HepG2 (cell line): ENCODE measurements at regions not wholly inside any gene's neighbourhood (a gene's known extent, or its start where the extent isn't known, plus 50 kb on each side); places are given as distances from the start of the nearest gene placed in this dataset.
"Not testable (repeated sequence)": the region's sequence is repeated elsewhere in the genome, so short reads cannot be mapped to it uniquely, and the experiment has no call there.

Experiments
- ATAC-seq: fragments of 200-7000 bp; cut with Tn5 transposase; 3 replicates; pipeline ENCODE4 v1.9.1; 2020; ENCODE audit warnings: mild to moderate bottlenecking, moderate library complexity
- BruUV-seq: library from RNA; stranded (reverse); fragments of 400-500 nt; replicated peaks from 2 replicates; lab custom pipeline; 2021; lab: Mats Ljungman, UMichigan
- CTCF ChIA-PET: fragments of 300-600 bp; formaldehyde crosslinking; extraction: SDS; loops from one replicate; lab custom pipeline; 2021; ENCODE audit warnings: low total read pairs, inconsistent platforms, low intra/inter-chr PET ratio; lab: Yijun Ruan, JAX
- POLR2A ChIA-PET: fragments of 350-600 bp; sonication (Branson Sonifier 250); formaldehyde crosslinking; loops from one replicate; lab custom pipeline; 2020; ENCODE audit warnings: antibody characterized with exemption, inconsistent platforms; lab: Yijun Ruan, JAX
- DNase-seq: peaks from one replicate; pipeline ENCODE4 v3.0.0-alpha.2; 2015; ENCODE audit warnings: low spot score
- FAIRE-seq: peaks from 3 replicates; lab custom pipeline; 2011; peaks lifted over from hg19 to GRCh38; lab: Jason Lieb, UNC
- H2AFZ ChIP-seq: one replicate; pipeline ENCODE4 v1.6.1; 2011; ENCODE audit warnings: low read length, inconsistent platforms
- H3K27ac ChIP-seq: fragments of 300-600 bp; 3 replicates; pipeline ENCODE4 v1.8.0; 2011; ENCODE audit warnings: mixed run types, mild to moderate bottlenecking, mixed read lengths, low read length, inconsistent platforms; ENCODE audit not compliant: insufficient read depth; ENCODE audit errors: extremely low read length
- H3K27me3 ChIP-seq, 2 experiments: fragments of 200-600 bp in 1 of 2; 2 replicates in 1 of 2; 3 replicates in 1 of 2; pipeline versions ENCODE4 v1.6.0 to v1.8.0; 2011; ENCODE audit warnings: low read length in 2 of 2, mild to moderate bottlenecking in 2 of 2, moderate library complexity in 2 of 2, inconsistent platforms in 1 of 2; ENCODE audit not compliant: insufficient read depth in 2 of 2, control insufficient read depth in 1 of 2
- H3K36me3 ChIP-seq, 2 experiments: fragments of 200-600 bp in 1 of 2; replicated peaks in 1 of 2; 2 replicates in 1 of 2; 3 replicates in 1 of 2; pipeline versions ENCODE4 v1.5.1 to v1.8.0; 2011; ENCODE audit warnings: low read length in 2 of 2, inconsistent platforms in 1 of 2; ENCODE audit not compliant: insufficient read depth in 2 of 2, control insufficient read depth in 1 of 2
- H3K4me1 ChIP-seq: 2 replicates; pipeline ENCODE4 v1.5.1; 2012; ENCODE audit warnings: low read length, inconsistent platforms; ENCODE audit not compliant: insufficient read depth
- H3K4me2 ChIP-seq: 2 replicates; pipeline ENCODE4 v1.6.0; 2011; ENCODE audit warnings: low read depth, low read length, inconsistent platforms
- H3K4me3 ChIP-seq, 3 experiments: fragments of 200-600 bp in 1 of 3; sonication (generic), shearing (Covaris generic) in 1 of 3; replicated peaks in 1 of 3; 2 replicates each; pipeline ENCODE4 v1.5.1; 2011 to 2016; ENCODE audit warnings: low read length in 3 of 3, inconsistent platforms in 2 of 3, low read depth in 2 of 3, mild to moderate bottlenecking in 2 of 3, control low read depth in 1 of 3, mixed read lengths in 1 of 3; ENCODE audit not compliant: insufficient read depth in 1 of 3
- H3K79me2 ChIP-seq: one replicate; pipeline ENCODE4 v1.6.1; 2011; ENCODE audit warnings: low read length, inconsistent platforms; ENCODE audit not compliant: insufficient read depth
- H3K9ac ChIP-seq: 2 replicates; pipeline ENCODE4 v1.6.0; 2011; ENCODE audit warnings: mild to moderate bottlenecking, low read depth, low read length, inconsistent platforms; ENCODE audit not compliant: insufficient read depth
- H3K9me3 ChIP-seq: 2 replicates; pipeline ENCODE4 v1.5.1; 2012; ENCODE audit warnings: mild to moderate bottlenecking, low read length
- H4K20me1 ChIP-seq: 2 replicates; pipeline ENCODE4 v1.6.0; 2011; ENCODE audit warnings: inconsistent platforms, mild to moderate bottlenecking, low read length, moderate library complexity; ENCODE audit not compliant: insufficient read depth
- PRDM15 ChIP-seq: sonication (generic); formaldehyde crosslinking; IDR thresholded peaks from 2 replicates; pipeline ENCODE4 v1.4.0; 2020; ENCODE audit warnings: missing genetic modification reagents
- RARA ChIP-seq: IDR thresholded peaks from 2 replicates; pipeline ENCODE4 v1.6.1; 2016; ENCODE audit warnings: missing genetic modification reagents, missing compliant biosample characterization
- WGBS: methylation state at CpG from one replicate; pipeline ENCODE4 v1.1.6; 2017; ENCODE audit warnings: low lambda C conversion rate; 5-methylcytosine and 5-hydroxymethylcytosine counted together
- in situ Hi-C: cut with HindIII; loops from 2 replicates; pipeline ENCODE4 v1.10.0; 2017; ENCODE audit warnings: low pct_unique_long_range_greater_than_20kb; ENCODE audit not compliant: extremely low pct_ligation_motif_present
- intact Hi-C: fragments of 100-400 bp; cut with micrococcal nuclease; formaldehyde crosslinking; loops from one replicate; pipeline ENCODE4 v1.10.0; 2022; ENCODE audit not compliant: unreplicated experiment
- TF ChIP-seq, protein P1 (sequence below): sonication (generic); formaldehyde crosslinking; IDR thresholded peaks from 2 replicates; pipeline ENCODE4 v1.9.0; 2022; ENCODE audit warnings: missing genetic modification reagents, mild to moderate bottlenecking, borderline replicate concordance

DNA sequence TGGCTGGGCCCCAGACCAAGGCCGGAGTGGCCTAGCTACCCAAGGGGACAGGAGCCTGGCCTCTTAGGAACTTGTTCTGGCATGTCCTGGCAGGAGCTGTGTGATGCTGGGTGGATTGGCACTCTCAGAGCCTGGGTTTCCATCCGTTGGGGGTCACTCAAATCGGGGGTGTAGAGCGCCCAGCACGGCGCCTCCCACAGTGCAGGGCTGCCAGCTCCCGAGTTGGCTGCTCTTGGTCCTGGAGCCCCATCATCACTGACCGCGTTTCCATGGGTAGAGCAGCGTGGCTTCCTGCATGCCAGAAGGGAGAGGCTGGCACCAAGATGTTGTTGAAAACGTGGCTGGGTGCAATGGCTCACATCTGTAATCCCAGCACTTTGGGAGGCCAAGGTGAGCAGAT is 70.3 kb downstream of the UNCX start:
- in situ Hi-C loops (no loop called here), intact Hi-C loops (no loop called here)
- Histone ChIP-seq H3K4me3 (no peak overlapping the region), H2AFZ (no peak overlapping the region), H3K9me3 (no peaks in the 10 kb centered on the region), H3K4me2 (no peak overlapping the region), H3K4me1 (peaks cover 14% of the 10 kb centered on the region), H3K27me3 (peaks cover 2 to 34% of the 10 kb centered on the region in 2 experiments), H3K79me2 (no peaks in the 10 kb centered on the region), H3K36me3 (no peaks in the 10 kb centered on the region), H3K27ac (no peak overlapping the region), H4K20me1 (no peaks in the 10 kb centered on the region), H3K9ac (no peak overlapping the region)
- no peak for ATAC-seq
- WGBS: 65% methylated on average over 6 of the region's 11 CpGs
- no peak for FAIRE-seq
- DNase-seq: no peak
- ChIA-PET CTCF (no interaction called here), POLR2A (no interaction called here)
- no peak for TF ChIP-seq RARA (CRISPR knock-in tag)
- TF ChIP-seq, protein P1, sequence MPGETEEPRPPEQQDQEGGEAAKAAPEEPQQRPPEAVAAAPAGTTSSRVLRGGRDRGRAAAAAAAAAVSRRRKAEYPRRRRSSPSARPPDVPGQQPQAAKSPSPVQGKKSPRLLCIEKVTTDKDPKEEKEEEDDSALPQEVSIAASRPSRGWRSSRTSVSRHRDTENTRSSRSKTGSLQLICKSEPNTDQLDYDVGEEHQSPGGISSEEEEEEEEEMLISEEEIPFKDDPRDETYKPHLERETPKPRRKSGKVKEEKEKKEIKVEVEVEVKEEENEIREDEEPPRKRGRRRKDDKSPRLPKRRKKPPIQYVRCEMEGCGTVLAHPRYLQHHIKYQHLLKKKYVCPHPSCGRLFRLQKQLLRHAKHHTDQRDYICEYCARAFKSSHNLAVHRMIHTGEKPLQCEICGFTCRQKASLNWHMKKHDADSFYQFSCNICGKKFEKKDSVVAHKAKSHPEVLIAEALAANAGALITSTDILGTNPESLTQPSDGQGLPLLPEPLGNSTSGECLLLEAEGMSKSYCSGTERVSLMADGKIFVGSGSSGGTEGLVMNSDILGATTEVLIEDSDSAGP (CRISPR knock-in tag): no peak
- 0 out of 2 replicates have a peak, but pooled peaks have one; percentile 33 for TF ChIP-seq PRDM15 (CRISPR knock-in tag)
- no TSS peak for BruUV-seq

DNA sequence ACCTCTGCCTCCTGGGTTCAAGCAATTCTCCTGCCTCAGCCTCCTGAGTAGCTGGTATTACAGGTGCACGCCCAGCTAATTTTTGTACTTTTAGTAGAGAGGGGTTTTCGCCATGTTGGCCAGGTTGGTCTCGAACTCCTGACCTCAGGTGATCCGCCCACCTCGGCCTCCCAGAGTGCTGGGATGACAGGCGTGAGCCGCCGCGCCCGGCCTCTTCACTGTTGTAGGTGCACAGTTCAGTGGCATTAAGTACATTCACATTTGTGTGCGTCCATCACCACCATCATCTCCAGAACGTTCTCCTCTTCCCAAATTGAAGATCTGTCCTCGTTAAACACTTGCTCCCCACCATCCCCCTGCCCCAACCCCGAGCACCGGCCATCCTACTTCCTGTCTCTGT is 71.3 kb downstream of the UNCX start:
- H3K79me2 ChIP-seq, POLR2A ChIA-PET, DNase-seq, H3K9ac ChIP-seq, intact Hi-C loops, H3K4me3 ChIP-seq, BruUV-seq, H3K4me2 ChIP-seq, CTCF ChIA-PET, H3K36me3 ChIP-seq, H3K9me3 ChIP-seq, ATAC-seq, FAIRE-seq, H2AFZ ChIP-seq, H4K20me1 ChIP-seq, H3K27ac ChIP-seq, in situ Hi-C loops: not testable (repeated sequence)
- Histone ChIP-seq H3K4me1 (peaks cover 14% of the 10 kb centered on the region), H3K27me3 (peaks cover 0 to 24% of the 10 kb centered on the region in 2 experiments)
- 10% methylated on average over 10 of the region's 15 CpGs for WGBS
